Right lobe of liver (tissue), 6 donors: ENCODE measurements at regions not wholly inside any gene's neighbourhood (a gene's known extent, or its start where the extent isn't known, plus 50 kb on each side); places are given as distances from the start of the nearest gene placed in this dataset.

ENCODE experiments used
- ATAC-seq, 4 donors: fragments of 200-7000 bp; cut with Tn5 transposase; one replicate each; pipeline ENCODE4 v1.9.1; 2020; ENCODE audit warnings: mild to moderate bottlenecking in 4 of 4, moderate library complexity in 4 of 4
- DNase-seq, 3 donors: peaks; one replicate each; pipeline ENCODE4 v3.0.0-alpha.2; 2020
- H3K27ac ChIP-seq, 3 donors: fragments of 200-600 bp; one replicate each; pipeline ENCODE4 v1.8.0; 2022
- H3K27me3 ChIP-seq, 2 donors: fragments of 200-600 bp; one replicate each; pipeline ENCODE4 v1.8.0; 2022
- H3K36me3 ChIP-seq, 4 donors: fragments of 200-600 bp; sonication (generic) in 1 of 4; one replicate each; pipeline versions ENCODE4 v1.5.1 to v1.8.0; 2017 to 2022; ENCODE audit warnings: control low read depth in 1 of 4
- H3K4me1 ChIP-seq, 4 donors: fragments of 200-600 bp; sonication (generic) in 1 of 4; one replicate each; pipeline versions ENCODE4 v1.5.1 to v1.8.0; 2017 to 2022; ENCODE audit warnings: control low read depth in 1 of 4
- H3K4me3 ChIP-seq, 3 donors: fragments of 200-600 bp; one replicate each; pipeline ENCODE4 v1.8.0; 2022
- H3K9me3 ChIP-seq, 4 donors: fragments of 200-600 bp; sonication (generic) in 1 of 4; one replicate each; pipeline versions ENCODE4 v1.5.1 to v1.8.0; 2017 to 2022; ENCODE audit warnings: control low read depth in 1 of 4
- CTCF ChIP-seq, 4 donors: fragments of 200-600 bp in 3 of 4; fragments of 450-650 bp in 1 of 4; IDR thresholded peaks; one replicate each; pipeline versions ENCODE4 v1.5.1 to v1.8.0; 2016 to 2022; ENCODE audit warnings: antibody characterized with exemption in 4 of 4, mild to moderate bottlenecking in 2 of 4
- POLR2A ChIP-seq: fragments of 450-650 bp; IDR thresholded peaks from one replicate; pipeline ENCODE4 v1.6.1; 2017; ENCODE audit warnings: antibody characterized with exemption, mild to moderate bottlenecking
- WGBS: methylation state at CpG from one replicate; pipeline ENCODE4 v1.1.6; 2018; ENCODE audit warnings: low coverage, low lambda C conversion rate; ENCODE audit not compliant: insufficient coverage; ENCODE audit errors: missing lambda C conversion rate; 5-methylcytosine and 5-hydroxymethylcytosine counted together
- intact Hi-C, 2 donors: fragments of 100-400 bp; cut with DNase I; formaldehyde crosslinking; loops; one replicate each; pipeline versions ENCODE4 v1.11.2 to v1.14.1; 2022
- donor health status: DM: no; HTN: yes; CAD: no.
- donor health status: DM: no; HTN: no; CAD: no.
- donor health status: DM: no; HTN: no; CAD: no.
- donor health status: DM: no; HTN: yes; CAD: no.
- donor health status: DM: no; HTN: yes; CAD: no.

DNA sequence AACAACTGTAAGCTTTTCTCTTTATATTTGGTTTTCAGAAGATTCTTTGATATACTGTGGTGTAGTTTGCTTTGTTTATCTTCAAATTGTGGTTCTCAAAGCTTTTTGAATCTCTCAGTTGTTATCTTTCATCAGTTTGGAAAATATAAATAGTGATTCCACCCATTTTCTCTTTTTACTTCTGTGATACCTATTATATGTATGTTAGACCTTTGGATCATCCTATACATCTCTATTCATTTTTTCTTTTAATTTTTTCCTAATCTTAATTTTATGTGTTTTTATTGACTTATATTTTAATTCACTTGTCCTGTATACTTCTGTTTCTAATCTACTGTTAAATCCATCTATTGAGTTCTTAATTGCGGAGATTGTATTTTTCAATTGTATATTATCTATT is 160.7 kb upstream of the COL8A1 start:
- Histone ChIP-seq H3K36me3 (no peaks in the 10 kb centered on the region), H3K4me3 (no peak overlapping the region), H3K4me1 (no peaks in the 10 kb centered on the region), H3K9me3 (no peaks in the 10 kb centered on the region), H3K27me3 (no peaks in the 10 kb centered on the region), H3K27ac (no peak overlapping the region)
- TF ChIP-seq CTCF (IDR thresholded peaks at IDR 0.05) (no peak), POLR2A (no peak)
- no peak for ATAC-seq
- no peak for DNase-seq
- 58% methylated on average over 1 of the region's 1 CpG for WGBS
- intact Hi-C loops, result no loop called here

DNA sequence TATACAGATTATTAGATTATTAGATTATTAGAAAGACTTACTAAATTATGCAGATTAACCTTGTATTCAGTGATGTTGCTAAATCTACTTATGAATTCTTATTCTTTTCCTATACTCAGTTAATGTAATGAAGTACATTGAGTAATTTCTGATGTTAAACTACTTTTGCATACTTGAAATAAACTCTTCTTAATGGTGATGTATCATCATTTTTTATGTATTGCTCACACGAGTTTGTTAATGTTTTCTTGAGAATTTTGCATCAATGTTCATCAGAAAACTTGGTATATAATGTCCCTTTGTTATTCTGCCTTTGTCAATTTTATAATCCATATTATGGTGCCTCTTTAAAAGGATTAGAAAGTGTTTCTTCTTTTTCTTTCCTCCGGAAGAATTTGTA is 163.2 kb upstream of the COL8A1 start:
- ATAC-seq (no peak), DNase-seq (no peak)
- Histone ChIP-seq H3K9me3 (no peaks in the 10 kb centered on the region), H3K36me3 (no peaks in the 10 kb centered on the region), H3K4me3 (no peak overlapping the region), H3K27ac (no peak overlapping the region), H3K4me1 (no peaks in the 10 kb centered on the region), H3K27me3 (no peaks in the 10 kb centered on the region)
- TF ChIP-seq POLR2A, result no peak
- 22% methylated on average over 2 of the region's 2 CpGs for WGBS
- intact Hi-C loops, result no loop called here

GRCh38 chr3:99474776-99475175 is 163.6 kb upstream of the COL8A1 start:
- no peak for TF ChIP-seq POLR2A
- no peak for TF ChIP-seq CTCF (IDR thresholded peaks at IDR 0.05)
- Histone ChIP-seq H3K36me3 (no peaks in the 10 kb centered on the region), H3K27ac (no peak overlapping the region), H3K4me1 (no peaks in the 10 kb centered on the region), H3K4me3 (no peak overlapping the region), H3K9me3 (no peaks in the 10 kb centered on the region), H3K27me3 (no peaks in the 10 kb centered on the region)
- ATAC-seq, result no peak
- DNase-seq, result no peak
- intact Hi-C loops, result no loop called here

DNA sequence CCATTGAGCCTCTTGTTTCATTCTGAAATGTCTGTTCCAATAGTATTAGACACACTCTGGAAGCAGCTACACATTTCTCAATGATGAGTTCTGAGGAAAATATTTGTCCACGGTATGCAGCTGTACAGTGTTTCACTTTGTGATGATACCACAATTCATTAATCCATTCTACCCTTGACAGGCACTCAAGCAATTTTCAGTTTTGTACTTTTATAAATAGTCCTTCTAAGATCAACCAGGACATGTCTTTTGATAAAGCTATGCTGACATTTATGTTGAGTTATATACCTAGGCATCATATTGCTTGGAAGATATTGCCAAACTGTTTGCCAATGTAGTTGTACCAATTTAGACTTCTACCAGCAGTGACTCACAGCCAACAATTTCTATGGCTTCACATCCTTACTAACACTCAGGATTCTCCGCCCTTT is 165.1 kb upstream of the COL8A1 start:
- no peaks in the 10 kb centered on the region for H3K9me3 ChIP-seq
- TF ChIP-seq POLR2A, result no peak
- no peak for TF ChIP-seq CTCF (IDR thresholded peaks at IDR 0.05)
- ATAC-seq (no peak), DNase-seq (no peak)
- intact Hi-C loops, result no loop called here
- no peaks in the 10 kb centered on the region for H3K4me1 ChIP-seq
- H3K27ac ChIP-seq, result no peak overlapping the region
- no peaks in the 10 kb centered on the region for H3K36me3 ChIP-seq
- H3K27me3 ChIP-seq, result no peaks in the 10 kb centered on the region
- no peak overlapping the region for H3K4me3 ChIP-seq
- WGBS, result 53% methylated on average over 2 of the region's 2 CpGs

DNA sequence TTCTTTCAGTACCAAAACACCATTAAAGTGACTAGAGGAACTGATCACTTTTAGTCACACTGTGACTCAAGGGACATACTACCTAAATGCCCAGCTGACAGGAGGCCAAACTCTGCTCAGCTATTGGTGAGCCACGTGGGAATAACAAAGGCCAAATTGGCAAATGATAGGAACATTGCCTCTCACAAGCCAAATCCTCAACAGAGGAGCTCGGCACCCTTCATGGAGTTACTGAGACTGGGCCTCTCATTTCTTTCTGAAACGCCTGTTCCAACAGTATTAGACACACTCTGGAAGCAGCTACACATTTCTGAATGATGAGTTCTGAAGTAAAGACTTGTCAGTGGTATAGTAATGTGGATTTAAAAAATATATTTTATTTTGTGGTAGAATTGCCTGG is 166.0 kb upstream of the COL8A1 start:
- Histone ChIP-seq H3K27me3 (no peaks in the 10 kb centered on the region), H3K36me3 (no peaks in the 10 kb centered on the region), H3K4me1 (no peaks in the 10 kb centered on the region), H3K4me3 (no peak overlapping the region), H3K9me3 (no peaks in the 10 kb centered on the region), H3K27ac (no peak overlapping the region)
- 35% methylated on average over 3 of the region's 3 CpGs for WGBS
- intact Hi-C loops, result no loop called here
- no peak for DNase-seq
- TF ChIP-seq CTCF (IDR thresholded peaks at IDR 0.05) (no peak), POLR2A (no peak)
- ATAC-seq, result no peak
